GM12878 (cell line): ENCODE measurements at regions not wholly inside any gene's neighbourhood (a gene's known extent, or its start where the extent isn't known, plus 50 kb on each side); places are given as distances from the start of the nearest gene placed in this dataset.

Experiments
- ATAC-seq: fragments of 200-7000 bp; cut with Tn5 transposase; 3 replicates; pipeline ENCODE4 v1.9.1; 2020; ENCODE audit warnings: mild to moderate bottlenecking, moderate library complexity
- BruUV-seq: library from RNA; stranded (reverse); fragments of 400-500 nt; replicated peaks from 2 replicates; lab custom pipeline; 2021; lab: Mats Ljungman, UMichigan
- CTCF ChIA-PET: fragments of 300-600 bp; sonication (Branson Sonifier 250); formaldehyde crosslinking; extraction: SDS; loops from one replicate; lab custom pipeline; 2021; ENCODE audit warnings: inconsistent platforms; lab: Yijun Ruan, JAX
- POLR2A ChIA-PET: fragments of 350-600 bp; formaldehyde crosslinking; extraction: SDS; loops from one replicate; lab custom pipeline; 2021; ENCODE audit warnings: inconsistent platforms; lab: Charles Lee
- RAD21 ChIA-PET: fragments of 300-600 bp; sonication (Branson Sonifier 250); formaldehyde crosslinking; loops from one replicate; lab custom pipeline; 2023; ENCODE audit warnings: antibody characterized with exemption; ENCODE audit not compliant: unreplicated experiment; lab: Charles Lee
- SMC1A ChIA-PET: fragments of 300-600 bp; sonication (Branson Sonifier 250); formaldehyde crosslinking; loops from one replicate; lab custom pipeline; 2023; ENCODE audit not compliant: unreplicated experiment, uncharacterized antibody; lab: Charles Lee
- DNase-seq: peaks from one replicate; pipeline ENCODE4 v3.0.0-alpha.2; 2011; ENCODE audit warnings: low read depth, low spot score
- FAIRE-seq: peaks from 3 replicates; lab custom pipeline; 2011; peaks lifted over from hg19 to GRCh38; lab: Jason Lieb, UNC
- H2AFZ ChIP-seq: 2 replicates; pipeline ENCODE4 v1.6.0; 2011; ENCODE audit warnings: low read depth, low read length, control low read depth; ENCODE audit not compliant: control insufficient read depth
- H3K27ac ChIP-seq: 2 replicates; pipeline ENCODE4 v1.5.1; 2011; ENCODE audit warnings: control low read depth; ENCODE audit not compliant: control insufficient read depth, insufficient read depth
- H3K27me3 ChIP-seq, 2 experiments: replicated peaks in 1 of 2; 2 replicates each; pipeline versions ENCODE4 v1.6.0 to v1.6.1; 2011; ENCODE audit warnings: low read length in 1 of 2; ENCODE audit not compliant: control insufficient read depth in 2 of 2, insufficient read depth in 2 of 2
- H3K36me3 ChIP-seq, 2 experiments: 2 replicates each; pipeline ENCODE4 v1.5.1; 2011; ENCODE audit warnings: low read length in 1 of 2; ENCODE audit not compliant: control insufficient read depth in 2 of 2, insufficient read depth in 2 of 2
- H3K4me1 ChIP-seq: 2 replicates; pipeline ENCODE4 v1.6.1; 2011; ENCODE audit warnings: mild to moderate bottlenecking, low read length, moderate library complexity, mixed read lengths; ENCODE audit not compliant: control insufficient read depth, insufficient read depth
- H3K4me2 ChIP-seq: 2 replicates; pipeline ENCODE4 v1.6.0; 2011; ENCODE audit warnings: control low read depth; ENCODE audit not compliant: control insufficient read depth, insufficient read depth
- H3K4me3 ChIP-seq: fragments of 200-600 bp; sonication (generic); 2 replicates; pipeline ENCODE4 v1.5.1; 2016
- H3K79me2 ChIP-seq: 2 replicates; pipeline ENCODE4 v1.6.0; 2011; ENCODE audit warnings: low read length; ENCODE audit not compliant: control insufficient read depth, insufficient read depth
- H3K9ac ChIP-seq: 2 replicates; pipeline ENCODE4 v1.8.0; 2011; ENCODE audit warnings: low read length, control low read depth, mixed read lengths; ENCODE audit not compliant: control insufficient read depth, insufficient read depth
- H3K9me3 ChIP-seq: replicated peaks from 3 replicates; pipeline ENCODE4 v1.5.1; 2011; ENCODE audit warnings: mild to moderate bottlenecking, low read length; ENCODE audit not compliant: control insufficient read depth, insufficient read depth
- H4K20me1 ChIP-seq: 2 replicates; pipeline ENCODE4 v1.6.0; 2011; ENCODE audit not compliant: control insufficient read depth, insufficient read depth
- CHD1 ChIP-seq: IDR thresholded peaks from 2 replicates; pipeline ENCODE4 v1.6.1; 2012; ENCODE audit warnings: low read depth, low read length, improper control_type of control experiment
- E2F4 ChIP-seq: IDR thresholded peaks from 2 replicates; pipeline ENCODE4 v1.6.1; 2012; ENCODE audit warnings: low read depth, low read length, improper control_type of control experiment
- HCFC1 ChIP-seq: fragments of 150-350 bp; IDR thresholded peaks from 2 replicates; pipeline ENCODE4 v1.6.1; 2014; ENCODE audit warnings: low read length
- HSF1 ChIP-seq: fragments of 150-350 bp; IDR thresholded peaks from 2 replicates; pipeline ENCODE4 v1.6.1; 2014; ENCODE audit warnings: mild to moderate bottlenecking, low read depth, low read length
- JUND ChIP-seq: IDR thresholded peaks from 2 replicates; pipeline ENCODE4 v1.6.1; 2012; ENCODE audit warnings: low read depth, mild to moderate bottlenecking, low read length, improper control_type of control experiment, moderate library complexity
- NFIC ChIP-seq: IDR thresholded peaks from 2 replicates; pipeline ENCODE4 v1.6.1; 2012; ENCODE audit warnings: low read depth, mild to moderate bottlenecking, inconsistent platforms, low read length, moderate library complexity
- NFXL1 ChIP-seq: fragments of 450-650 bp; IDR thresholded peaks from 2 replicates; pipeline ENCODE4 v1.6.1; 2017; ENCODE audit warnings: antibody characterized with exemption, mild to moderate bottlenecking, borderline replicate concordance
- RCOR1 ChIP-seq: conservative IDR thresholded peaks from 2 replicates; pipeline ENCODE4 v1.6.1; 2012; ENCODE audit warnings: low read depth, low read length, improper control_type of control experiment
- TCF7 ChIP-seq: IDR thresholded peaks from 2 replicates; pipeline ENCODE4 v1.6.1; 2014; ENCODE audit warnings: antibody characterized with exemption, borderline replicate concordance
- YY1 ChIP-seq: IDR thresholded peaks from 2 replicates; pipeline ENCODE4 v1.6.1; 2011; ENCODE audit warnings: low read depth, mild to moderate bottlenecking, low read length
- ZBTB40 ChIP-seq: fragments of 450-650 bp; IDR thresholded peaks from 2 replicates; pipeline ENCODE4 v1.6.1; 2016; ENCODE audit warnings: mild to moderate bottlenecking, moderate library complexity, borderline replicate concordance
- ZNF24 ChIP-seq: fragments of 450-650 bp; IDR thresholded peaks from 2 replicates; pipeline ENCODE4 v1.6.1; 2017; ENCODE audit warnings: antibody characterized with exemption, mild to moderate bottlenecking
- ZNF687 ChIP-seq: fragments of 450-650 bp; IDR thresholded peaks from 2 replicates; pipeline ENCODE4 v1.6.1; 2017; ENCODE audit warnings: mild to moderate bottlenecking, moderate library complexity
- WGBS: methylation state at CpG from one replicate; pipeline ENCODE4 v1.1.6; 2016; ENCODE audit warnings: low lambda C conversion rate; ENCODE audit not compliant: insufficient replicate concordance, insufficient coverage; ENCODE audit errors: missing lambda C conversion rate; 5-methylcytosine and 5-hydroxymethylcytosine counted together
- in situ Hi-C: fragments of 300-500 bp; cut with MboI; formaldehyde crosslinking; loops from 9 replicates; pipeline ENCODE4 v1.14.3; 2018; ENCODE audit warnings: mixed read lengths
- intact Hi-C: fragments of 100-400 bp; cut with micrococcal nuclease; formaldehyde crosslinking; loops from one replicate; pipeline ENCODE4 v1.14.2; 2022; ENCODE audit not compliant: unreplicated experiment

- no peak for TF ChIP-seq ZNF687
Measured at GRCh38 chr5:5968981-5969380, 409.4 kb downstream of the MED10 start (continued).

GRCh38 chr5:5967944-5968343 is 410.4 kb downstream of the MED10 start:
- Histone ChIP-seq H3K4me2 (no peak overlapping the region), H3K4me1 (no peaks in the 10 kb centered on the region), H2AFZ (no peak overlapping the region), H4K20me1 (no peaks in the 10 kb centered on the region), H3K9me3 (no peaks in the 10 kb centered on the region; the same call in 2 of the 3 replicates), H3K79me2 (no peaks in the 10 kb centered on the region), H3K9ac (no peak overlapping the region), H3K4me3 (no peak overlapping the region), H3K27me3 (no peaks in the 10 kb centered on the region), H3K27ac (no peak overlapping the region), H3K36me3 (no peaks in the 10 kb centered on the region)
- FAIRE-seq: no peak
- no peak for ATAC-seq
- 33% methylated on average over 3 of the region's 3 CpGs for WGBS
- ChIA-PET CTCF (no interaction called here), RAD21 (no interaction called here), POLR2A (no interaction called here), SMC1A (interaction anchor here (1.2 to 1.3 kb wide), 2 partner anchors 8 to 11 kb away, joined by 3 read pairs; no protein-coding TSS in a partner anchor)
- BruUV-seq: no TSS peak
- intact Hi-C loops (no loop called here), in situ Hi-C loops (no loop called here)
- no peak for DNase-seq
- TF ChIP-seq CHD1 (no peak), NFIC (no peak), RCOR1 (no peak), HSF1 (no peak), ZNF24 (no peak), HCFC1 (no peak), JUND (no peak), E2F4 (no peak), YY1 (no peak), TCF7 (no peak), ZBTB40 (no peak), NFXL1 (no peak)
